Activated CD8-positive, alpha-beta memory T cell treated with anti-CD3 and anti-CD28 coated beads, Interleukin-2, amount 10 ng/mL, durations not matched to agents 7 days and 5 days (primary cell): ENCODE measurements at regions not wholly inside any gene's neighbourhood (a gene's known extent, or its start where the extent isn't known, plus 50 kb on each side); places are given as distances from the start of the nearest gene placed in this dataset.

Experiments used
- ATAC-seq: fragments of 150-1000 bp; cut with Tn5 transposase; one replicate; pipeline ENCODE4 v1.10.0; 2021; ENCODE audit warnings: moderate library complexity
- CTCF ChIA-PET: fragments of 350-600 bp; sonication (Branson Sonifier 250); formaldehyde crosslinking; loops from one replicate; lab custom pipeline; 2021; ENCODE audit warnings: antibody characterized with exemption; lab: Charles Lee
- DNase-seq: peaks from one replicate; pipeline ENCODE4 v3.0.0-alpha.2; 2020
- H3K27ac Mint-ChIP-seq: one replicate; pipeline ENCODE4 v1.8.0; 2021; ENCODE audit warnings: mild to moderate bottlenecking, mixed read lengths
- H3K27me3 Mint-ChIP-seq: one replicate; pipeline ENCODE4 v1.8.0; 2021; ENCODE audit warnings: mixed read lengths
- H3K36me3 Mint-ChIP-seq: one replicate; pipeline ENCODE4 v1.8.0; 2021; ENCODE audit warnings: mild to moderate bottlenecking, mixed read lengths
- H3K4me1 Mint-ChIP-seq: one replicate; pipeline ENCODE4 v1.8.0; 2021; ENCODE audit warnings: mixed read lengths
- H3K4me3 Mint-ChIP-seq: one replicate; pipeline ENCODE4 v1.8.0; 2021; ENCODE audit warnings: mild to moderate bottlenecking, moderate library complexity, mixed read lengths
- H3K9me3 Mint-ChIP-seq: one replicate; pipeline ENCODE4 v1.8.0; 2022; ENCODE audit warnings: low read depth, mixed read lengths

GRCh38 chr12:82130762-82131161 is 227.4 kb downstream of the CCDC59 start:
- ATAC-seq (no peak), DNase-seq (no peak)
- CTCF ChIA-PET = no interaction called here
- Mint-ChIP-seq H3K4me3 (no peak overlapping the region), H3K27ac (no peak overlapping the region), H3K4me1 (no peaks in the 10 kb centered on the region), H3K27me3 (no peaks in the 10 kb centered on the region), H3K9me3 (peaks cover 2% of the 10 kb centered on the region), H3K36me3 (no peaks in the 10 kb centered on the region)

GRCh38 chr12:82124711-82125380 is 233.3 kb downstream of the CCDC59 start:
- Mint-ChIP-seq H3K9me3 (peaks cover 12% of the 10 kb centered on the region), H3K4me3 (no peak overlapping the region), H3K4me1 (no peaks in the 10 kb centered on the region), H3K27ac (no peak overlapping the region), H3K27me3 (no peaks in the 10 kb centered on the region), H3K36me3 (no peaks in the 10 kb centered on the region)
- DNase-seq = no peak
- CTCF ChIA-PET = no interaction called here
- ATAC-seq = no peak

- Mint-ChIP-seq H3K27ac (no peak overlapping the region), H3K27me3 (no peaks in the 10 kb centered on the region), H3K4me3 (no peak overlapping the region), H3K36me3 (no peaks in the 10 kb centered on the region), H3K4me1 (no peaks in the 10 kb centered on the region), H3K9me3 (peaks cover 9% of the 10 kb centered on the region)
- DNase-seq (no peak), ATAC-seq (no peak)
- CTCF ChIA-PET = no interaction called here
Observed at GRCh38 chr12:82121545-82121944, 236.6 kb downstream of the CCDC59 start.

GRCh38 chr12:82120901-82121300 is 237.3 kb downstream of the CCDC59 start:
- Mint-ChIP-seq H3K27ac (no peak overlapping the region), H3K9me3 (peaks cover 9% of the 10 kb centered on the region), H3K4me1 (no peaks in the 10 kb centered on the region), H3K4me3 (no peak overlapping the region), H3K36me3 (no peaks in the 10 kb centered on the region), H3K27me3 (no peaks in the 10 kb centered on the region)
- no peak for DNase-seq
- CTCF ChIA-PET = no interaction called here
- ATAC-seq = no peak

GRCh38 chr12:82109243-82109642 is 248.9 kb downstream of the CCDC59 start:
- no peaks in the 10 kb centered on the region for H3K36me3 Mint-ChIP-seq
- no peaks in the 10 kb centered on the region for H3K4me1 Mint-ChIP-seq
- no peaks in the 10 kb centered on the region for H3K27me3 Mint-ChIP-seq
- CTCF ChIA-PET = no interaction called here
- ATAC-seq (no peak), DNase-seq (no peak)
- no peak overlapping the region for H3K27ac Mint-ChIP-seq
- no peaks in the 10 kb centered on the region for H3K9me3 Mint-ChIP-seq
- no peak overlapping the region for H3K4me3 Mint-ChIP-seq

GRCh38 chr12:82108615-82109014 is 249.6 kb downstream of the CCDC59 start:
- no peaks in the 10 kb centered on the region for H3K36me3 Mint-ChIP-seq
- H3K4me3 Mint-ChIP-seq = no peak overlapping the region
- no peaks in the 10 kb centered on the region for H3K4me1 Mint-ChIP-seq
- no peak for ATAC-seq
- no peaks in the 10 kb centered on the region for H3K27me3 Mint-ChIP-seq
- no peak for DNase-seq
- peaks cover 2% of the 10 kb centered on the region for H3K9me3 Mint-ChIP-seq
- CTCF ChIA-PET = no interaction called here
- H3K27ac Mint-ChIP-seq = no peak overlapping the region

- DNase-seq = no peak
- H3K27me3 Mint-ChIP-seq = no peaks in the 10 kb centered on the region
- ATAC-seq = no peak
- peaks cover 6% of the 10 kb centered on the region for H3K9me3 Mint-ChIP-seq
- no peaks in the 10 kb centered on the region for H3K36me3 Mint-ChIP-seq
- H3K4me1 Mint-ChIP-seq = no peaks in the 10 kb centered on the region
- CTCF ChIA-PET = no interaction called here
- no peak overlapping the region for H3K27ac Mint-ChIP-seq
- H3K4me3 Mint-ChIP-seq = no peak overlapping the region
Observed at GRCh38 chr12:82099216-82099615, 259.0 kb downstream of the CCDC59 start.

- ATAC-seq = no peak
- Mint-ChIP-seq H3K27me3 (no peaks in the 10 kb centered on the region), H3K27ac (no peak overlapping the region), H3K9me3 (peaks cover 4% of the 10 kb centered on the region), H3K36me3 (no peaks in the 10 kb centered on the region), H3K4me3 (no peak overlapping the region), H3K4me1 (no peaks in the 10 kb centered on the region)
- CTCF ChIA-PET = no interaction called here
- DNase-seq = no peak
Observed at GRCh38 chr12:82097877-82098276, 260.3 kb downstream of the CCDC59 start.

GRCh38 chr12:82097438-82097837 is 260.7 kb downstream of the CCDC59 start:
- no peak overlapping the region for H3K27ac Mint-ChIP-seq
- H3K27me3 Mint-ChIP-seq = no peaks in the 10 kb centered on the region
- peaks cover 4% of the 10 kb centered on the region for H3K9me3 Mint-ChIP-seq
- no peaks in the 10 kb centered on the region for H3K4me1 Mint-ChIP-seq
- DNase-seq = no peak
- CTCF ChIA-PET = no interaction called here
- no peak for ATAC-seq
- H3K4me3 Mint-ChIP-seq = no peak overlapping the region
- no peaks in the 10 kb centered on the region for H3K36me3 Mint-ChIP-seq

GRCh38 chr12:82090165-82090564 is 268.0 kb downstream of the CCDC59 start:
- Mint-ChIP-seq H3K4me3 (no peak overlapping the region), H3K4me1 (no peaks in the 10 kb centered on the region), H3K9me3 (peaks cover 5% of the 10 kb centered on the region), H3K27me3 (no peaks in the 10 kb centered on the region), H3K27ac (no peak overlapping the region), H3K36me3 (no peaks in the 10 kb centered on the region)
- DNase-seq (no peak), ATAC-seq (no peak)
- CTCF ChIA-PET = no interaction called here

- no peak for ATAC-seq
- Mint-ChIP-seq H3K27me3 (no peaks in the 10 kb centered on the region), H3K4me3 (no peak overlapping the region), H3K27ac (no peak overlapping the region), H3K36me3 (no peaks in the 10 kb centered on the region), H3K9me3 (peaks cover 2% of the 10 kb centered on the region), H3K4me1 (no peaks in the 10 kb centered on the region)
- no peak for DNase-seq
- CTCF ChIA-PET = no interaction called here
Observed at GRCh38 chr12:82089369-82090121, 268.6 kb downstream of the CCDC59 start.

GRCh38 chr12:82082501-82082900 is 275.7 kb downstream of the CCDC59 start:
- H3K36me3 Mint-ChIP-seq = no peaks in the 10 kb centered on the region
- no peaks in the 10 kb centered on the region for H3K9me3 Mint-ChIP-seq
- ATAC-seq (no peak), DNase-seq (no peak)
- no peaks in the 10 kb centered on the region for H3K4me1 Mint-ChIP-seq
- no peak overlapping the region for H3K4me3 Mint-ChIP-seq
- CTCF ChIA-PET = no interaction called here
- no peaks in the 10 kb centered on the region for H3K27me3 Mint-ChIP-seq
- H3K27ac Mint-ChIP-seq = no peak overlapping the region

GRCh38 chr12:82069931-82070514 is 288.2 kb downstream of the CCDC59 start:
- Mint-ChIP-seq H3K9me3 (peaks cover 6% of the 10 kb centered on the region), H3K4me1 (no peaks in the 10 kb centered on the region), H3K27me3 (no peaks in the 10 kb centered on the region), H3K36me3 (no peaks in the 10 kb centered on the region), H3K27ac (no peak overlapping the region), H3K4me3 (no peak overlapping the region)
- CTCF ChIA-PET = no interaction called here
- DNase-seq (no peak), ATAC-seq (no peak)

- H3K9me3 Mint-ChIP-seq = no peaks in the 10 kb centered on the region
- no peaks in the 10 kb centered on the region for H3K27me3 Mint-ChIP-seq
- no peak overlapping the region for H3K27ac Mint-ChIP-seq
- H3K4me3 Mint-ChIP-seq = no peak overlapping the region
- no peak for DNase-seq
- H3K4me1 Mint-ChIP-seq = no peaks in the 10 kb centered on the region
- CTCF ChIA-PET = no interaction called here
- no peak for ATAC-seq
- H3K36me3 Mint-ChIP-seq = no peaks in the 10 kb centered on the region
Observed at GRCh38 chr12:82058197-82058596, 299.0 kb upstream of the PPFIA2 start.
